IMR-90 (cell line): ENCODE measurements at regions not wholly inside any gene's neighbourhood (a gene's known extent, or its start where the extent isn't known, plus 50 kb on each side); places are given as distances from the start of the nearest gene placed in this dataset.

Experiments used
- CEBPB ChIP-seq: IDR thresholded peaks from 2 replicates; pipeline ENCODE4 v1.6.1; 2012; ENCODE audit warnings: low read depth, low read length, improper control_type of control experiment
- CHD1 ChIP-seq: IDR thresholded peaks from 2 replicates; pipeline ENCODE4 v1.6.1; 2012; ENCODE audit warnings: low read depth, low read length, improper control_type of control experiment
- MAFK ChIP-seq: IDR thresholded peaks from 2 replicates; pipeline ENCODE4 v1.6.1; 2012; ENCODE audit warnings: low read depth, low read length, improper control_type of control experiment
- MXI1 ChIP-seq: IDR thresholded peaks from 2 replicates; pipeline ENCODE4 v1.6.1; 2012; ENCODE audit warnings: low read depth, mild to moderate bottlenecking, low read length, moderate library complexity, borderline replicate concordance
- NFE2L2 ChIP-seq: fragments of 150-350 bp; IDR thresholded peaks from 2 replicates; pipeline ENCODE4 v1.6.1; 2016; ENCODE audit warnings: low read depth, mild to moderate bottlenecking, low read length
- POLR2A ChIP-seq: IDR thresholded peaks from 2 replicates; pipeline ENCODE4 v1.6.1; 2012; ENCODE audit warnings: mild to moderate bottlenecking, low read depth, low read length
- RAD21 ChIP-seq: IDR thresholded peaks from 2 replicates; pipeline ENCODE4 v1.6.1; 2012; ENCODE audit warnings: low read length, improper control_type of control experiment
- RCOR1 ChIP-seq: IDR thresholded peaks from 2 replicates; pipeline ENCODE4 v1.6.1; 2012; ENCODE audit warnings: mild to moderate bottlenecking, low read length, improper control_type of control experiment; ENCODE audit not compliant: insufficient replicate concordance
- TF ChIP-seq, protein P1 (sequence below): conservative IDR thresholded peaks from 2 replicates; pipeline ENCODE4 v1.5.1; 2012; ENCODE audit warnings: mild to moderate bottlenecking, low read depth, low read length, improper control_type of control experiment
- TF ChIP-seq, protein P2 (sequence below): fragments of 150-350 bp; IDR thresholded peaks from 2 replicates; pipeline ENCODE4 v1.6.1; 2017; ENCODE audit warnings: mild to moderate bottlenecking, antibody characterized with exemption, low read length, low read depth
- TF ChIP-seq, protein P3 (sequence below): fragments of 150-350 bp; IDR thresholded peaks from 2 replicates; pipeline ENCODE4 v1.6.1; 2016; ENCODE audit warnings: low read depth, mild to moderate bottlenecking, low read length, moderate library complexity, borderline replicate concordance

DNA sequence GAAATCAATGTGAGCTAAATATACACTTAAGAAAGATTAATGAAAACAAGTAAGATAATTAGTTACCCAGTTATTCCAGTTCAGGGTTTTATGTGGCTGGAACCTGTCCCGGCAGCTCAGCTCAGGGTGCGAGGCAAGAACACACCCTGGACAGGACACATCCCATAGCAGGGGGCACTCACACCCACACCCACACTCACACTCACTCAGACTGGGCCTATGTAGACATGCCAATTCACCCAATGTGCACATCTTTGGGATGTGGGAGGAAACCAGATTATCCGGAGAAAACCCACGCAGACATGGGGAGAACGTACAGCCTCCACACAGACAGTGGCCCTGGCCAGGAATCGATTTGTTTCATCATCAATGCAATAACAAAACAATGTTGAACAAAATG is 66.0 kb upstream of the TMCC3 start:
- TF ChIP-seq, protein P1, sequence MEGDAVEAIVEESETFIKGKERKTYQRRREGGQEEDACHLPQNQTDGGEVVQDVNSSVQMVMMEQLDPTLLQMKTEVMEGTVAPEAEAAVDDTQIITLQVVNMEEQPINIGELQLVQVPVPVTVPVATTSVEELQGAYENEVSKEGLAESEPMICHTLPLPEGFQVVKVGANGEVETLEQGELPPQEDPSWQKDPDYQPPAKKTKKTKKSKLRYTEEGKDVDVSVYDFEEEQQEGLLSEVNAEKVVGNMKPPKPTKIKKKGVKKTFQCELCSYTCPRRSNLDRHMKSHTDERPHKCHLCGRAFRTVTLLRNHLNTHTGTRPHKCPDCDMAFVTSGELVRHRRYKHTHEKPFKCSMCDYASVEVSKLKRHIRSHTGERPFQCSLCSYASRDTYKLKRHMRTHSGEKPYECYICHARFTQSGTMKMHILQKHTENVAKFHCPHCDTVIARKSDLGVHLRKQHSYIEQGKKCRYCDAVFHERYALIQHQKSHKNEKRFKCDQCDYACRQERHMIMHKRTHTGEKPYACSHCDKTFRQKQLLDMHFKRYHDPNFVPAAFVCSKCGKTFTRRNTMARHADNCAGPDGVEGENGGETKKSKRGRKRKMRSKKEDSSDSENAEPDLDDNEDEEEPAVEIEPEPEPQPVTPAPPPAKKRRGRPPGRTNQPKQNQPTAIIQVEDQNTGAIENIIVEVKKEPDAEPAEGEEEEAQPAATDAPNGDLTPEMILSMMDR: no peak
- TF ChIP-seq NFE2L2 (no peak), CEBPB (no peak), POLR2A (no peak), MXI1 (no peak), RCOR1 (no peak), CHD1 (no peak), MAFK (no peak), RAD21 (no peak)
- TF ChIP-seq, protein P2, sequence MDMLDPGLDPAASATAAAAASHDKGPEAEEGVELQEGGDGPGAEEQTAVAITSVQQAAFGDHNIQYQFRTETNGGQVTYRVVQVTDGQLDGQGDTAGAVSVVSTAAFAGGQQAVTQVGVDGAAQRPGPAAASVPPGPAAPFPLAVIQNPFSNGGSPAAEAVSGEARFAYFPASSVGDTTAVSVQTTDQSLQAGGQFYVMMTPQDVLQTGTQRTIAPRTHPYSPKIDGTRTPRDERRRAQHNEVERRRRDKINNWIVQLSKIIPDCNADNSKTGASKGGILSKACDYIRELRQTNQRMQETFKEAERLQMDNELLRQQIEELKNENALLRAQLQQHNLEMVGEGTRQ: no peak
- TF ChIP-seq, protein P3, sequence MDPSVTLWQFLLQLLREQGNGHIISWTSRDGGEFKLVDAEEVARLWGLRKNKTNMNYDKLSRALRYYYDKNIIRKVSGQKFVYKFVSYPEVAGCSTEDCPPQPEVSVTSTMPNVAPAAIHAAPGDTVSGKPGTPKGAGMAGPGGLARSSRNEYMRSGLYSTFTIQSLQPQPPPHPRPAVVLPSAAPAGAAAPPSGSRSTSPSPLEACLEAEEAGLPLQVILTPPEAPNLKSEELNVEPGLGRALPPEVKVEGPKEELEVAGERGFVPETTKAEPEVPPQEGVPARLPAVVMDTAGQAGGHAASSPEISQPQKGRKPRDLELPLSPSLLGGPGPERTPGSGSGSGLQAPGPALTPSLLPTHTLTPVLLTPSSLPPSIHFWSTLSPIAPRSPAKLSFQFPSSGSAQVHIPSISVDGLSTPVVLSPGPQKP: no peak
